Caco-2 (cell line): ENCODE measurements at regions not wholly inside any gene's neighbourhood (a gene's known extent, or its start where the extent isn't known, plus 50 kb on each side); places are given as distances from the start of the nearest gene placed in this dataset.

Experiments used
- BruUV-seq: library from RNA; stranded (reverse); fragments of 400-500 nt; replicated peaks from 2 replicates; lab custom pipeline; 2021; lab: Mats Ljungman, UMichigan
- CTCF ChIA-PET: fragments of 300-600 bp; sonication (Branson Sonifier 250); formaldehyde crosslinking; loops from one replicate; lab custom pipeline; 2022; ENCODE audit warnings: antibody characterized with exemption; lab: Charles Lee
- POLR2A ChIA-PET: fragments of 300-600 bp; sonication (Branson Sonifier 250); formaldehyde crosslinking; loops from one replicate; lab custom pipeline; 2022; ENCODE audit warnings: antibody characterized with exemption; lab: Charles Lee
- DNase-seq, 2 experiments: peaks; one replicate each; pipeline versions ENCODE4 v3.0.0 to v3.0.0-alpha.2; 2020 to 2022
- H3K27me3 ChIP-seq: replicated peaks from 2 replicates; pipeline ENCODE4 v1.6.0; 2011; ENCODE audit warnings: low read length; ENCODE audit not compliant: control insufficient read depth, insufficient read depth
- H3K36me3 ChIP-seq: 2 replicates; pipeline ENCODE4 v1.5.1; 2011; ENCODE audit warnings: low read length; ENCODE audit not compliant: control insufficient read depth, insufficient read depth
- H3K4me1 ChIP-seq: fragments of 250-450 bp; sonication (Bioruptor Pico); 2 replicates; pipeline ENCODE4 v1.5.1; 2020; ENCODE audit warnings: mild to moderate bottlenecking
- H3K4me3 ChIP-seq: 2 replicates; pipeline ENCODE4 v1.5.1; 2011; ENCODE audit warnings: low read depth, mild to moderate bottlenecking, control low read depth, low read length
- H3K9me3 ChIP-seq: fragments of 250-450 bp; sonication (Bioruptor Pico); 2 replicates; pipeline ENCODE4 v1.5.1; 2020; ENCODE audit warnings: mild to moderate bottlenecking, moderate library complexity
- H3K27ac Mint-ChIP-seq: one replicate; pipeline ENCODE4 v1.8.0; 2022; ENCODE audit warnings: mixed read lengths; ENCODE audit not compliant: unreplicated experiment
- H3K27me3 Mint-ChIP-seq: one replicate; pipeline ENCODE4 v1.8.0; 2022; ENCODE audit warnings: mixed read lengths; ENCODE audit not compliant: insufficient read depth, unreplicated experiment
- H3K36me3 Mint-ChIP-seq: one replicate; pipeline ENCODE4 v1.8.0; 2022; ENCODE audit warnings: mild to moderate bottlenecking, mixed read lengths; ENCODE audit not compliant: insufficient read depth, unreplicated experiment
- H3K4me1 Mint-ChIP-seq: one replicate; pipeline ENCODE4 v1.8.0; 2022; ENCODE audit warnings: low read depth, mixed read lengths; ENCODE audit not compliant: unreplicated experiment
- H3K4me3 Mint-ChIP-seq: one replicate; pipeline ENCODE4 v1.8.0; 2022; ENCODE audit warnings: mild to moderate bottlenecking, moderate library complexity, mixed read lengths; ENCODE audit not compliant: unreplicated experiment
- H3K9me3 Mint-ChIP-seq: one replicate; pipeline ENCODE4 v1.8.0; 2022; ENCODE audit warnings: mixed read lengths; ENCODE audit not compliant: unreplicated experiment
- CTCF ChIP-seq, 2 experiments: fragments of 200-600 bp in 1 of 2; IDR thresholded peaks; 1 replicate in 1 of 2; 2 replicates in 1 of 2; pipeline versions ENCODE4 v1.5.1 to v1.8.0; 2011 to 2022; ENCODE audit warnings: antibody characterized with exemption in 1 of 2, control low read depth in 1 of 2, inconsistent platforms in 1 of 2, low read depth in 1 of 2, low read length in 1 of 2, mild to moderate bottlenecking in 1 of 2, moderate library complexity in 1 of 2; ENCODE audit not compliant: insufficient read depth in 1 of 2, severe bottlenecking in 1 of 2, unreplicated experiment in 1 of 2
- intact Hi-C: fragments of 100-400 bp; cut with micrococcal nuclease; formaldehyde crosslinking; loops from one replicate; pipeline ENCODE4 v1.10.0; 2022; ENCODE audit not compliant: unreplicated experiment

GRCh38 chr2:88247531-88247930, 77.4 kb downstream of the THNSL2 start:
- intact Hi-C loops = no loop called here
- H3K9me3 Mint-ChIP-seq = peaks cover 10% of the 10 kb centered on the region
- POLR2A ChIA-PET = no interaction called here

GRCh38 chr2:88245109-88245508, 75.0 kb downstream of the THNSL2 start:
- Mint-ChIP-seq H3K4me3 (no peak overlapping the region), H3K9me3 (peaks cover 10% of the 10 kb centered on the region), H3K36me3 (no peaks in the 10 kb centered on the region), H3K27ac (no peak overlapping the region), H3K27me3 (no peaks in the 10 kb centered on the region), H3K4me1 (no peaks in the 10 kb centered on the region)
- intact Hi-C loops = no loop called here
- Histone ChIP-seq H3K9me3 (peaks cover 14% of the 10 kb centered on the region), H3K4me3 (no peak overlapping the region), H3K4me1 (no peaks in the 10 kb centered on the region), H3K27me3 (no peaks in the 10 kb centered on the region), H3K36me3 (no peaks in the 10 kb centered on the region)
- no peak for DNase-seq
- ChIA-PET POLR2A (no interaction called here), CTCF (no interaction called here)
- no peak for TF ChIP-seq CTCF (IDR thresholded peaks at IDR 0.05; ENCODE audit: insufficient read depth in 1 of 2, low read depth in 1 of 2, low read length in 1 of 2, severe bottlenecking in 1 of 2, unreplicated experiment in 1 of 2)
- BruUV-seq = no TSS peak

More at GRCh38 chr2:88247531-88247930, 77.4 kb downstream of the THNSL2 start:
- no TSS peak for BruUV-seq
- Mint-ChIP-seq H3K27me3 (peaks cover 5% of the 10 kb centered on the region), H3K36me3 (no peaks in the 10 kb centered on the region), H3K4me1 (peaks cover 6% of the 10 kb centered on the region), H3K27ac (no peak overlapping the region), H3K4me3 (no peak overlapping the region)
- TF ChIP-seq CTCF (IDR thresholded peaks at IDR 0.05; ENCODE audit: insufficient read depth in 1 of 2, low read depth in 1 of 2, low read length in 1 of 2, severe bottlenecking in 1 of 2, unreplicated experiment in 1 of 2) = no peak
- Histone ChIP-seq H3K4me1 (no peaks in the 10 kb centered on the region), H3K36me3 (no peaks in the 10 kb centered on the region), H3K27me3 (no peaks in the 10 kb centered on the region), H3K9me3 (peaks cover 14% of the 10 kb centered on the region), H3K4me3 (no peak overlapping the region)
- CTCF ChIA-PET = no interaction called here
- DNase-seq = no peak

GRCh38 chr2:88239781-88240180, 69.6 kb downstream of the THNSL2 start:
- Histone ChIP-seq H3K36me3 (no peaks in the 10 kb centered on the region), H3K4me1 (no peaks in the 10 kb centered on the region), H3K4me3 (no peak overlapping the region), H3K27me3 (no peaks in the 10 kb centered on the region), H3K9me3 (peaks cover 8% of the 10 kb centered on the region)
- no peaks in the 10 kb centered on the region for H3K4me1 Mint-ChIP-seq
- DNase-seq = no peak
- peaks cover 2% of the 10 kb centered on the region for H3K27me3 Mint-ChIP-seq
- no peaks in the 10 kb centered on the region for H3K36me3 Mint-ChIP-seq
- peaks cover 10% of the 10 kb centered on the region for H3K9me3 Mint-ChIP-seq
- ChIA-PET CTCF (no interaction called here), POLR2A (no interaction called here)
- no peak overlapping the region for H3K27ac Mint-ChIP-seq
- intact Hi-C loops = no loop called here
- no peak for TF ChIP-seq CTCF (IDR thresholded peaks at IDR 0.05; ENCODE audit: insufficient read depth in 1 of 2, low read depth in 1 of 2, low read length in 1 of 2, severe bottlenecking in 1 of 2, unreplicated experiment in 1 of 2)
- no TSS peak for BruUV-seq
- H3K4me3 Mint-ChIP-seq = no peak overlapping the region
